ENCODE measurements at regions not wholly inside any gene's neighbourhood (a gene's known extent, or its start where the extent isn't known, plus 50 kb on each side); places are given as distances from the start of the nearest gene placed in this dataset.

- H3K9me2 ChIP-seq (ENCODE audit: insufficient read depth, low read length) = no peaks in the 10 kb centered on the region
- no peak overlapping the region for H2AFZ ChIP-seq (ENCODE audit: low read depth, low read length)
- no peaks in the 10 kb centered on the region for H4K20me1 ChIP-seq (ENCODE audit: insufficient read depth)
- no peaks in the 10 kb centered on the region for H3K36me3 ChIP-seq (ENCODE audit: insufficient read depth, low read length)
- no peaks in the 10 kb centered on the region for H3K79me2 ChIP-seq (replicated peaks; ENCODE audit: insufficient read depth, low read length)
- TF ChIP-seq MXI1 (conservative IDR thresholded peaks at IDR 0.05; ENCODE audit: poor library complexity, severe bottlenecking) (no peak), SMC3 (conservative IDR thresholded peaks at IDR 0.05; ENCODE audit: poor library complexity) (no peak), EZH2 (IDR thresholded peaks at IDR 0.05; ENCODE audit: borderline replicate concordance, insufficient read depth, low read length, poor library complexity, severe bottlenecking) (no peak), CTCF (IDR thresholded peaks at IDR 0.05; ENCODE audit: poor library complexity, severe bottlenecking) (no peak), POLR2AphosphoS5 (IDR thresholded peaks at IDR 0.05) (no peak)
- no peak overlapping the region for H3K9ac ChIP-seq (ENCODE audit: low read length)
- H3K27ac ChIP-seq (ENCODE audit: low read length) = no peak overlapping the region
- no peaks in the 10 kb centered on the region for H3K27me3 ChIP-seq (ENCODE audit: insufficient read depth, low read depth, low read length)
- no peak overlapping the region for H3K4me3 ChIP-seq (ENCODE audit: low read length)
- H3K9me3 ChIP-seq (ENCODE audit: low read length) = no peaks in the 10 kb centered on the region
- no peak overlapping the region for H3K4me2 ChIP-seq (ENCODE audit: low read length)
- no peaks in the 10 kb centered on the region for H3F3A ChIP-seq (ENCODE audit: insufficient read depth, low read length, poor library complexity, severe bottlenecking)
Observed at GRCh38 chr7:153541903-153542302, 510.3 kb upstream of the DPP6 start.

GRCh38 chr7:153543232-153543631, 509.0 kb upstream of the DPP6 start:
- TF ChIP-seq TAF1 (IDR thresholded peaks at IDR 0.05; ENCODE audit: low read depth) (no peak), EP300 (conservative IDR thresholded peaks at IDR 0.05; ENCODE audit: poor library complexity, severe bottlenecking) (no peak), POLR2AphosphoS5 (IDR thresholded peaks at IDR 0.05) (no peak), EZH2 (IDR thresholded peaks at IDR 0.05; ENCODE audit: borderline replicate concordance, insufficient read depth, low read length, poor library complexity, severe bottlenecking) (no peak), RAD21 (conservative IDR thresholded peaks at IDR 0.05) (no peak), SMC3 (conservative IDR thresholded peaks at IDR 0.05; ENCODE audit: poor library complexity) (no peak), MXI1 (conservative IDR thresholded peaks at IDR 0.05; ENCODE audit: poor library complexity, severe bottlenecking) (no peak), CTCF (IDR thresholded peaks at IDR 0.05; ENCODE audit: poor library complexity, severe bottlenecking) (no peak), REST (IDR thresholded peaks at IDR 0.05; ENCODE audit: borderline replicate concordance) (no peak)
- Histone ChIP-seq H3K36me3 (ENCODE audit: insufficient read depth, low read length) (no peaks in the 10 kb centered on the region), H3F3A (ENCODE audit: insufficient read depth, low read length, poor library complexity, severe bottlenecking) (no peaks in the 10 kb centered on the region), H3K4me2 (ENCODE audit: low read length) (no peak overlapping the region), H3K27ac (ENCODE audit: low read length) (no peak overlapping the region), H2AFZ (ENCODE audit: low read depth, low read length) (no peak overlapping the region), H3K79me2 (replicated peaks; ENCODE audit: insufficient read depth, low read length) (no peaks in the 10 kb centered on the region), H4K20me1 (ENCODE audit: insufficient read depth) (no peaks in the 10 kb centered on the region), H3K27me3 (ENCODE audit: insufficient read depth, low read depth, low read length) (no peaks in the 10 kb centered on the region), H3K9me2 (ENCODE audit: insufficient read depth, low read length) (no peaks in the 10 kb centered on the region), H3K4me3 (ENCODE audit: low read length) (no peak overlapping the region), H3K9me3 (ENCODE audit: low read length) (no peaks in the 10 kb centered on the region), H3K9ac (ENCODE audit: low read length) (no peak overlapping the region)
